IMR-90 (cell line): ENCODE measurements at regions not wholly inside any gene's neighbourhood (a gene's known extent, or its start where the extent isn't known, plus 50 kb on each side); places are given as distances from the start of the nearest gene placed in this dataset.
A peak's percentile ranks its signal among the peaks of the same experiment; 100 is the strongest.

Experiments used
- ATAC-seq: fragments of 200-7000 bp; cut with Tn5 transposase; 2 replicates; pipeline ENCODE4 v1.9.1; 2020; ENCODE audit warnings: low read depth, mild to moderate bottlenecking, moderate library complexity
- BruUV-seq: library from RNA; stranded (reverse); fragments of 400-500 nt; replicated peaks from 2 replicates; lab custom pipeline; 2021; lab: Mats Ljungman, UMichigan
- CTCF ChIA-PET: fragments of 300-600 bp; formaldehyde crosslinking; extraction: SDS; loops from one replicate; lab custom pipeline; 2021; ENCODE audit warnings: antibody characterized with exemption; lab: Yijun Ruan, JAX
- POLR2A ChIA-PET: fragments of 300-600 bp; sonication (Branson Sonifier 250); formaldehyde crosslinking; loops from one replicate; lab custom pipeline; 2022; ENCODE audit warnings: antibody characterized with exemption; ENCODE audit not compliant: unreplicated experiment; lab: Charles Lee
- DNase-seq: peaks from one replicate; pipeline ENCODE4 v3.0.0; 2013
- H2AFZ ChIP-seq: replicated peaks from 2 replicates; pipeline ENCODE3; 2013; ENCODE audit warnings: low read length, mild to moderate bottlenecking; ENCODE audit not compliant: poor library complexity
- H2AK5ac ChIP-seq: 2 replicates; pipeline ENCODE4 v1.6.1; 2013; ENCODE audit warnings: low read depth, low read length, inconsistent platforms
- H2AK9ac ChIP-seq: replicated peaks from 2 replicates; pipeline ENCODE3; 2013; ENCODE audit warnings: mild to moderate bottlenecking, low read depth, low read length, moderate library complexity; ENCODE audit not compliant: poor library complexity
- H2BK120ac ChIP-seq: 2 replicates; pipeline ENCODE4 v1.6.1; 2013; ENCODE audit warnings: low read depth, low read length, inconsistent platforms
- H2BK15ac ChIP-seq: 3 replicates; pipeline ENCODE4 v1.6.1; 2013; ENCODE audit warnings: low read depth, low read length, inconsistent platforms
- H2BK20ac ChIP-seq: 2 replicates; pipeline ENCODE4 v1.6.1; 2013; ENCODE audit warnings: low read depth, mild to moderate bottlenecking, inconsistent platforms, low read length, moderate library complexity
- H2BK5ac ChIP-seq: 2 replicates; pipeline ENCODE4 v1.6.1; 2013; ENCODE audit warnings: mild to moderate bottlenecking, low read depth, low read length, inconsistent platforms; ENCODE audit not compliant: poor library complexity, severe bottlenecking
- H3K14ac ChIP-seq: replicated peaks from 2 replicates; pipeline ENCODE4 v1.6.1; 2013; ENCODE audit warnings: low read depth, low read length, inconsistent platforms
- H3K18ac ChIP-seq: 2 replicates; pipeline ENCODE4 v1.6.1; 2013; ENCODE audit warnings: low read depth, low read length, control low read depth
- H3K23ac ChIP-seq: 2 replicates; pipeline ENCODE4 v1.6.1; 2013; ENCODE audit warnings: low read depth, low read length, inconsistent platforms
- H3K27ac ChIP-seq: 2 replicates; pipeline ENCODE4 v1.5.1; 2013; ENCODE audit warnings: mild to moderate bottlenecking, control low read depth, low read length; ENCODE audit not compliant: insufficient read depth
- H3K27me3 ChIP-seq: 2 replicates; pipeline ENCODE4 v1.6.1; 2013; ENCODE audit warnings: low read length; ENCODE audit not compliant: control insufficient read depth, insufficient read depth
- H3K36me3 ChIP-seq: 2 replicates; pipeline ENCODE4 v1.6.1; 2013; ENCODE audit warnings: low read length, mixed read lengths; ENCODE audit not compliant: control insufficient read depth, insufficient read depth
- H3K4ac ChIP-seq: 2 replicates; pipeline ENCODE4 v1.6.1; 2013; ENCODE audit warnings: low read depth, low read length, inconsistent platforms
- H3K4me1 ChIP-seq: 2 replicates; pipeline ENCODE4 v1.6.1; 2013; ENCODE audit warnings: low read length, mixed read lengths; ENCODE audit not compliant: control insufficient read depth, insufficient read depth
- H3K4me2 ChIP-seq: 2 replicates; pipeline ENCODE4 v1.6.1; 2013; ENCODE audit warnings: low read depth, mild to moderate bottlenecking, control low read depth, low read length, moderate library complexity
- H3K4me3 ChIP-seq: 2 replicates; pipeline ENCODE4 v1.5.1; 2013; ENCODE audit warnings: low read depth, mild to moderate bottlenecking, control low read depth, low read length, moderate library complexity; ENCODE audit not compliant: insufficient read depth
- H3K56ac ChIP-seq: 2 replicates; pipeline ENCODE4 v1.6.1; 2013; ENCODE audit warnings: low read length, inconsistent platforms; ENCODE audit not compliant: insufficient read depth; ENCODE audit errors: extremely low read depth
- H3K79me1 ChIP-seq, 2 experiments: 2 replicates each; pipeline ENCODE4 v1.6.1; 2013; ENCODE audit warnings: low read length in 2 of 2, inconsistent platforms in 1 of 2, low read depth in 1 of 2
- H3K9ac ChIP-seq: 2 replicates; pipeline ENCODE4 v1.6.1; 2013; ENCODE audit warnings: low read depth, low read length, control low read depth
- H3K9me1 ChIP-seq: 2 replicates; pipeline ENCODE4 v1.6.1; 2013; ENCODE audit warnings: low read length, inconsistent platforms; ENCODE audit not compliant: insufficient read depth
- H3K9me3 ChIP-seq: 2 replicates; pipeline ENCODE4 v1.6.1; 2013; ENCODE audit warnings: low read length; ENCODE audit not compliant: control insufficient read depth, insufficient read depth
- H4K20me1 ChIP-seq: 2 replicates; pipeline ENCODE4 v1.6.1; 2013; ENCODE audit warnings: low read length, inconsistent platforms; ENCODE audit not compliant: insufficient read depth
- H4K5ac ChIP-seq: 2 replicates; pipeline ENCODE4 v1.6.1; 2013; ENCODE audit warnings: mild to moderate bottlenecking, low read depth, low read length, control low read depth
- H4K8ac ChIP-seq, 2 experiments: 2 replicates each; pipeline ENCODE4 v1.6.1; 2013; ENCODE audit warnings: low read depth in 2 of 2, low read length in 2 of 2, control low read depth in 1 of 2, inconsistent platforms in 1 of 2
- H4K91ac ChIP-seq: 2 replicates; pipeline ENCODE4 v1.6.1; 2013; ENCODE audit warnings: low read depth, low read length, inconsistent platforms; ENCODE audit not compliant: insufficient read depth
- CEBPB ChIP-seq: IDR thresholded peaks from 2 replicates; pipeline ENCODE4 v1.6.1; 2012; ENCODE audit warnings: low read depth, low read length, improper control_type of control experiment
- USF2 ChIP-seq: fragments of 150-350 bp; IDR thresholded peaks from 2 replicates; pipeline ENCODE4 v1.6.1; 2017; ENCODE audit warnings: mild to moderate bottlenecking, antibody characterized with exemption, low read length, low read depth
- whole genome bisulfite sequencing, 2 experiments: methylation state at CpG; one replicate each; pipeline versions ENCODE4 v1.1.5 to v1.1.7; 2013; ENCODE audit warnings: missing lambda C conversion rate in 2 of 2; ENCODE audit not compliant: insufficient read length in 1 of 2; ENCODE audit errors: extremely low coverage in 2 of 2; 5-methylcytosine and 5-hydroxymethylcytosine counted together
- dilution Hi-C: fragments of 300-500 bp; cut with HindIII; formaldehyde crosslinking; loops from one replicate; pipeline ENCODE4 v1.14.3; 2018; ENCODE audit warnings: low sequenced_read_pairs; ENCODE audit not compliant: unreplicated experiment
- in situ Hi-C: fragments of 300-500 bp; cut with MboI; formaldehyde crosslinking; loops from 3 replicates; pipeline ENCODE4 v1.14.3; 2019; ENCODE audit warnings: low sequenced_read_pairs, inconsistent platforms, mixed read lengths
- intact Hi-C: fragments of 100-400 bp; cut with micrococcal nuclease; formaldehyde crosslinking; loops from 2 replicates; pipeline ENCODE4 v1.10.0; 2022

GRCh38 chr2:6181525-6181924 is 489.3 kb downstream of the SOX11 start:
- Histone ChIP-seq H2BK120ac (peak overlapping the region; percentile 72), H3K27me3 (no peaks in the 10 kb centered on the region), H3K56ac (0 out of 2 replicates have a peak overlapping the region, but pooled peaks have one; percentile 26), H3K36me3 (no peaks in the 10 kb centered on the region), H2BK15ac (peak overlapping the region; percentile 31; the same call in 1 of the 3 replicates), H3K79me1 (no peaks in the 10 kb centered on the region), H3K14ac (no peak overlapping the region), H2AK5ac (no peak overlapping the region), H3K9me1 (no peaks in the 10 kb centered on the region; the same call in 1 of the 2 replicates), H3K4ac (peak overlapping the region; percentile 26; the same call in 1 of the 2 replicates), H3K9me3 (no peaks in the 10 kb centered on the region), H3K4me3 (no peak overlapping the region), H2BK20ac (no peak overlapping the region), H2AK9ac (no peak overlapping the region), H4K8ac (no peak overlapping the region), H3K4me1 (peaks cover 8% of the 10 kb centered on the region), H4K91ac (peak overlapping the region; percentile 23; the same call in 1 of the 2 replicates), H3K18ac (peak overlapping the region; percentile 53), H3K9ac (peak overlapping the region; percentile 3; the same call in 1 of the 2 replicates), H3K4me2 (peak overlapping the region; percentile 61), H2AFZ (no peak overlapping the region), H4K20me1 (no peaks in the 10 kb centered on the region), H2BK5ac (peak overlapping the region; percentile 12), H3K27ac (peak overlapping the region; percentile 85), H3K23ac (peak overlapping the region; percentile 2; the same call in 1 of the 2 replicates), H4K5ac (peak overlapping the region; percentile 5; the same call in 1 of the 2 replicates)
- ATAC-seq, result peak; percentile 88
- 0% methylated on average over 2 of the region's 4 CpGs; no CpG with 5 or more reads in 1 of the 2 experiments for WGBS, 2 experiments
- ChIA-PET CTCF (interaction anchor here (0.6 kb wide), 2 partner anchors 17 to 30 kb away, joined by 3 read pairs; no protein-coding TSS in a partner anchor), POLR2A (no interaction called here)
- dilution Hi-C loops (no loop called here), in situ Hi-C loops (no loop called here), intact Hi-C loops (loop anchor here (5.0 to 10.0 kb wide), 2 partner anchors 489 to 593 kb away; partner anchors contain the start of gene SOX11)
- BruUV-seq, result no TSS peak
- DNase-seq, result peak; percentile 94
- TF ChIP-seq CEBPB (peak; percentile 30; the same call in 1 of the 2 replicates), USF2 (no peak)
